A549 (cell line): ENCODE measurements at regions not wholly inside any gene's neighbourhood (a gene's known extent, or its start where the extent isn't known, plus 50 kb on each side); places are given as distances from the start of the nearest gene placed in this dataset.

Experiments
- CBX8 ChIP-seq: fragments of 200-600 bp; sonication (generic); IDR thresholded peaks from 2 replicates; pipeline ENCODE4 v1.6.1; 2016
- CEBPB ChIP-seq, 2 experiments: fragments of >200 bp in 1 of 2; sonication (Bioruptor Twin) in 1 of 2; formaldehyde crosslinking in 1 of 2; IDR thresholded peaks; 2 replicates each; pipeline ENCODE4 v1.6.1; 2012 to 2016
- EHF ChIP-seq: fragments of 250-450 bp; sonication (Bioruptor Pico); IDR thresholded peaks from 2 replicates; pipeline ENCODE4 v1.5.0; 2020; ENCODE audit warnings: mild to moderate bottlenecking
- HDAC2 ChIP-seq: fragments of 200-600 bp; sonication (generic); IDR thresholded peaks from 2 replicates; pipeline ENCODE4 v1.6.1; 2016
- HEYL ChIP-seq: fragments of 250-450 bp; sonication (Bioruptor Pico); IDR thresholded peaks from 2 replicates; pipeline ENCODE4 v1.8.0; 2021; ENCODE audit warnings: mild to moderate bottlenecking, moderate library complexity
- JUN ChIP-seq, 2 experiments: fragments of >200 bp; sonication (Bioruptor Twin); formaldehyde crosslinking; IDR thresholded peaks; 2 replicates in 1 of 2; 3 replicates in 1 of 2; pipeline ENCODE4 v1.6.1; 2016 to 2017
- JUNB ChIP-seq: fragments of >200 bp; sonication (Bioruptor Twin); formaldehyde crosslinking; IDR thresholded peaks from 2 replicates; pipeline ENCODE4 v1.6.1; 2016
- KDM1A ChIP-seq: fragments of 200-600 bp; sonication (generic); IDR thresholded peaks from 2 replicates; pipeline ENCODE4 v1.6.1; 2016; ENCODE audit warnings: low read depth, mild to moderate bottlenecking
- MAX ChIP-seq: IDR thresholded peaks from 2 replicates; pipeline ENCODE4 v1.6.1; 2012
- POLR2A ChIP-seq: IDR thresholded peaks from 2 replicates; pipeline ENCODE4 v1.6.1; 2012; ENCODE audit warnings: mild to moderate bottlenecking, low read length
- REST ChIP-seq: fragments of 200-600 bp; sonication (generic); IDR thresholded peaks from 2 replicates; pipeline ENCODE4 v1.6.1; 2016; ENCODE audit warnings: antibody characterized with exemption, mild to moderate bottlenecking, moderate library complexity
- TFCP2L1 ChIP-seq: fragments of 250-450 bp; sonication (Bioruptor Pico); IDR thresholded peaks from 2 replicates; pipeline ENCODE4 v1.5.0; 2021; ENCODE audit warnings: mild to moderate bottlenecking
- ZFP36 ChIP-seq: fragments of 450-650 bp; IDR thresholded peaks from 2 replicates; pipeline ENCODE4 v1.6.1; 2014; ENCODE audit warnings: borderline replicate concordance; ENCODE audit not compliant: partially characterized antibody
- TF ChIP-seq, protein P1 (sequence below): fragments of >200 bp; sonication (Bioruptor Twin); formaldehyde crosslinking; IDR thresholded peaks from 3 replicates; pipeline ENCODE4 v1.5.1; 2016

DNA sequence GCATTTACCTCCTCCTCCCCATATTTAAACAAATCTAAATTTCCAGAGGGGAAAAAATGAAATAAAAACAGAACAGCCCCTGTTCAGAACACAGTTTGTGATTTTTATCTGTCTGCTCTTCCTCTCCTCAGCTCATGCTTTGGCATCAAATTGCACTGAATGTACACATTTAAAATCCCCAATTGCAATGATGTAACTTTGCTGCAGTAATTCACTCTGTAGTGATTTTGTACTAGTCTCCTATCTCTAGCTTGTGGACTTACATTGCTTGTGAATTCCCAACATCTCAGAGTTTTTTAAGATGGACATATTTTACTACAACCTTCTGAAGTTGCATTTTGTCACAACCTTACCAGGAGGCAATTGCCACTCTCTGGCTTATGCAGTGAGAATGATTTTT, 81.6 kb upstream of the ROBO2 start:
- no peak for TF ChIP-seq HEYL (CRISPR knock-in tag)
- no peak for TF ChIP-seq REST
- no peak for TF ChIP-seq POLR2A
- TF ChIP-seq, protein P1, sequence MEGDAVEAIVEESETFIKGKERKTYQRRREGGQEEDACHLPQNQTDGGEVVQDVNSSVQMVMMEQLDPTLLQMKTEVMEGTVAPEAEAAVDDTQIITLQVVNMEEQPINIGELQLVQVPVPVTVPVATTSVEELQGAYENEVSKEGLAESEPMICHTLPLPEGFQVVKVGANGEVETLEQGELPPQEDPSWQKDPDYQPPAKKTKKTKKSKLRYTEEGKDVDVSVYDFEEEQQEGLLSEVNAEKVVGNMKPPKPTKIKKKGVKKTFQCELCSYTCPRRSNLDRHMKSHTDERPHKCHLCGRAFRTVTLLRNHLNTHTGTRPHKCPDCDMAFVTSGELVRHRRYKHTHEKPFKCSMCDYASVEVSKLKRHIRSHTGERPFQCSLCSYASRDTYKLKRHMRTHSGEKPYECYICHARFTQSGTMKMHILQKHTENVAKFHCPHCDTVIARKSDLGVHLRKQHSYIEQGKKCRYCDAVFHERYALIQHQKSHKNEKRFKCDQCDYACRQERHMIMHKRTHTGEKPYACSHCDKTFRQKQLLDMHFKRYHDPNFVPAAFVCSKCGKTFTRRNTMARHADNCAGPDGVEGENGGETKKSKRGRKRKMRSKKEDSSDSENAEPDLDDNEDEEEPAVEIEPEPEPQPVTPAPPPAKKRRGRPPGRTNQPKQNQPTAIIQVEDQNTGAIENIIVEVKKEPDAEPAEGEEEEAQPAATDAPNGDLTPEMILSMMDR = no peak
- TF ChIP-seq JUN (IDR thresholded peaks at IDR 0.05) = no peak
- no peak for TF ChIP-seq TFCP2L1
- TF ChIP-seq EHF (CRISPR knock-in tag) = no peak
- no peak for TF ChIP-seq HDAC2
- TF ChIP-seq JUNB = no peak
- no peak for TF ChIP-seq ZFP36
- no peak for TF ChIP-seq MAX
- no peak for TF ChIP-seq CEBPB (IDR thresholded peaks at IDR 0.05)
- TF ChIP-seq CBX8 = no peak
- TF ChIP-seq KDM1A = no peak
